HepG2 (cell line): ENCODE measurements at regions not wholly inside any gene's neighbourhood (a gene's known extent, or its start where the extent isn't known, plus 50 kb on each side); places are given as distances from the start of the nearest gene placed in this dataset.

Experiments
- ATAC-seq: fragments of 200-7000 bp; cut with Tn5 transposase; 3 replicates; pipeline ENCODE4 v1.9.1; 2020; ENCODE audit warnings: mild to moderate bottlenecking, moderate library complexity
- BruUV-seq: library from RNA; stranded (reverse); fragments of 400-500 nt; replicated peaks from 2 replicates; lab custom pipeline; 2021; lab: Mats Ljungman, UMichigan
- CTCF ChIA-PET: fragments of 300-600 bp; formaldehyde crosslinking; extraction: SDS; loops from one replicate; lab custom pipeline; 2021; ENCODE audit warnings: low total read pairs, inconsistent platforms, low intra/inter-chr PET ratio; lab: Yijun Ruan, JAX
- POLR2A ChIA-PET: fragments of 350-600 bp; sonication (Branson Sonifier 250); formaldehyde crosslinking; loops from one replicate; lab custom pipeline; 2020; ENCODE audit warnings: antibody characterized with exemption, inconsistent platforms; lab: Yijun Ruan, JAX
- DNase-seq: peaks from one replicate; pipeline ENCODE4 v3.0.0-alpha.2; 2015; ENCODE audit warnings: low spot score
- FAIRE-seq: peaks from 3 replicates; lab custom pipeline; 2011; peaks lifted over from hg19 to GRCh38; lab: Jason Lieb, UNC
- H2AFZ ChIP-seq: one replicate; pipeline ENCODE4 v1.6.1; 2011; ENCODE audit warnings: low read length, inconsistent platforms
- H3K27ac ChIP-seq: fragments of 300-600 bp; 3 replicates; pipeline ENCODE4 v1.8.0; 2011; ENCODE audit warnings: mixed run types, mild to moderate bottlenecking, mixed read lengths, low read length, inconsistent platforms; ENCODE audit not compliant: insufficient read depth; ENCODE audit errors: extremely low read length
- H3K27me3 ChIP-seq, 2 experiments: fragments of 200-600 bp in 1 of 2; 2 replicates in 1 of 2; 3 replicates in 1 of 2; pipeline versions ENCODE4 v1.6.0 to v1.8.0; 2011; ENCODE audit warnings: low read length in 2 of 2, mild to moderate bottlenecking in 2 of 2, moderate library complexity in 2 of 2, inconsistent platforms in 1 of 2; ENCODE audit not compliant: insufficient read depth in 2 of 2, control insufficient read depth in 1 of 2
- H3K36me3 ChIP-seq, 2 experiments: fragments of 200-600 bp in 1 of 2; replicated peaks in 1 of 2; 2 replicates in 1 of 2; 3 replicates in 1 of 2; pipeline versions ENCODE4 v1.5.1 to v1.8.0; 2011; ENCODE audit warnings: low read length in 2 of 2, inconsistent platforms in 1 of 2; ENCODE audit not compliant: insufficient read depth in 2 of 2, control insufficient read depth in 1 of 2
- H3K4me1 ChIP-seq: 2 replicates; pipeline ENCODE4 v1.5.1; 2012; ENCODE audit warnings: low read length, inconsistent platforms; ENCODE audit not compliant: insufficient read depth
- H3K4me2 ChIP-seq: 2 replicates; pipeline ENCODE4 v1.6.0; 2011; ENCODE audit warnings: low read depth, low read length, inconsistent platforms
- H3K4me3 ChIP-seq, 3 experiments: fragments of 200-600 bp in 1 of 3; sonication (generic), shearing (Covaris generic) in 1 of 3; replicated peaks in 1 of 3; 2 replicates each; pipeline ENCODE4 v1.5.1; 2011 to 2016; ENCODE audit warnings: low read length in 3 of 3, inconsistent platforms in 2 of 3, low read depth in 2 of 3, mild to moderate bottlenecking in 2 of 3, control low read depth in 1 of 3, mixed read lengths in 1 of 3; ENCODE audit not compliant: insufficient read depth in 1 of 3
- H3K79me2 ChIP-seq: one replicate; pipeline ENCODE4 v1.6.1; 2011; ENCODE audit warnings: low read length, inconsistent platforms; ENCODE audit not compliant: insufficient read depth
- H3K9ac ChIP-seq: 2 replicates; pipeline ENCODE4 v1.6.0; 2011; ENCODE audit warnings: mild to moderate bottlenecking, low read depth, low read length, inconsistent platforms; ENCODE audit not compliant: insufficient read depth
- H3K9me3 ChIP-seq: 2 replicates; pipeline ENCODE4 v1.5.1; 2012; ENCODE audit warnings: mild to moderate bottlenecking, low read length
- H4K20me1 ChIP-seq: 2 replicates; pipeline ENCODE4 v1.6.0; 2011; ENCODE audit warnings: inconsistent platforms, mild to moderate bottlenecking, low read length, moderate library complexity; ENCODE audit not compliant: insufficient read depth
- FOSL2 ChIP-seq: sonication (generic); formaldehyde crosslinking; IDR thresholded peaks from 2 replicates; pipeline ENCODE4 v1.4.0; 2020; ENCODE audit warnings: missing genetic modification reagents
- HMG20B ChIP-seq: conservative IDR thresholded peaks from 2 replicates; pipeline ENCODE4 v1.6.1; 2016; ENCODE audit warnings: missing genetic modification reagents, missing compliant biosample characterization
- MED13 ChIP-seq: sonication (generic); formaldehyde crosslinking; IDR thresholded peaks from 2 replicates; pipeline ENCODE4 v1.5.0; 2020; ENCODE audit warnings: missing genetic modification reagents
- NCOA2 ChIP-seq: sonication (generic); formaldehyde crosslinking; IDR thresholded peaks from 2 replicates; pipeline ENCODE4 v1.8.0; 2022; ENCODE audit warnings: inconsistent platforms
- NR2F6 ChIP-seq, 2 experiments: IDR thresholded peaks; 2 replicates each; pipeline ENCODE4 v1.6.1; 2016; ENCODE audit warnings: antibody characterized with exemption in 1 of 2, mild to moderate bottlenecking in 1 of 2
- PHB2 ChIP-seq: fragments of 450-650 bp; IDR thresholded peaks from 2 replicates; pipeline ENCODE4 v1.6.1; 2018; ENCODE audit not compliant: partially characterized antibody
- RELA ChIP-seq: sonication (generic); formaldehyde crosslinking; IDR thresholded peaks from 2 replicates; pipeline ENCODE4 v1.4.0; 2020; ENCODE audit warnings: missing genetic modification reagents
- REXO4 ChIP-seq: sonication (generic); formaldehyde crosslinking; IDR thresholded peaks from 2 replicates; pipeline ENCODE4 v1.8.0; 2022; ENCODE audit warnings: missing genetic modification reagents, mild to moderate bottlenecking, borderline replicate concordance
- SMARCC2 ChIP-seq: fragments of 450-650 bp; IDR thresholded peaks from 2 replicates; pipeline ENCODE4 v1.6.1; 2017; ENCODE audit warnings: antibody characterized with exemption, mild to moderate bottlenecking
- THAP8 ChIP-seq: sonication (generic); formaldehyde crosslinking; IDR thresholded peaks from 2 replicates; pipeline ENCODE4 v1.5.1; 2020; ENCODE audit warnings: missing genetic modification reagents, mild to moderate bottlenecking, borderline replicate concordance
- ZFYVE20 ChIP-seq: sonication (generic); formaldehyde crosslinking; IDR thresholded peaks from 2 replicates; pipeline ENCODE4 v1.8.0; 2023; ENCODE audit warnings: low read depth, mild to moderate bottlenecking, moderate library complexity, missing genetic modification reagents, borderline replicate concordance
- ZMYM3 ChIP-seq: sonication (generic); formaldehyde crosslinking; IDR thresholded peaks from 2 replicates; pipeline ENCODE4 v1.5.1; 2020; ENCODE audit warnings: mild to moderate bottlenecking, missing genetic modification reagents
- ZNF430 ChIP-seq: sonication (generic); formaldehyde crosslinking; IDR thresholded peaks from 2 replicates; pipeline ENCODE4 v1.9.0; 2021; ENCODE audit warnings: mild to moderate bottlenecking, missing genetic modification reagents
- ZNF552 ChIP-seq: sonication (generic); formaldehyde crosslinking; IDR thresholded peaks from 2 replicates; pipeline ENCODE4 v1.9.0; 2022; ENCODE audit warnings: missing genetic modification reagents, mild to moderate bottlenecking, borderline replicate concordance
- ZNF713 ChIP-seq: sonication (generic); formaldehyde crosslinking; IDR thresholded peaks from 2 replicates; pipeline ENCODE4 v1.4.0; 2020; ENCODE audit warnings: mild to moderate bottlenecking, missing genetic modification reagents
- ZZZ3 ChIP-seq: sonication (generic); formaldehyde crosslinking; IDR thresholded peaks from 2 replicates; pipeline ENCODE4 v1.4.0; 2020; ENCODE audit warnings: missing genetic modification reagents, mild to moderate bottlenecking, borderline replicate concordance
- WGBS: methylation state at CpG from one replicate; pipeline ENCODE4 v1.1.6; 2017; ENCODE audit warnings: low lambda C conversion rate; 5-methylcytosine and 5-hydroxymethylcytosine counted together
- in situ Hi-C: cut with HindIII; loops from 2 replicates; pipeline ENCODE4 v1.10.0; 2017; ENCODE audit warnings: low pct_unique_long_range_greater_than_20kb; ENCODE audit not compliant: extremely low pct_ligation_motif_present
- intact Hi-C: fragments of 100-400 bp; cut with micrococcal nuclease; formaldehyde crosslinking; loops from one replicate; pipeline ENCODE4 v1.10.0; 2022; ENCODE audit not compliant: unreplicated experiment

- POLR2A ChIA-PET = no interaction called here
- 46% methylated on average over 4 of the region's 4 CpGs for WGBS
Measured at GRCh38 chr9:95385521-95385920, 68.0 kb upstream of the FANCC start.

DNA sequence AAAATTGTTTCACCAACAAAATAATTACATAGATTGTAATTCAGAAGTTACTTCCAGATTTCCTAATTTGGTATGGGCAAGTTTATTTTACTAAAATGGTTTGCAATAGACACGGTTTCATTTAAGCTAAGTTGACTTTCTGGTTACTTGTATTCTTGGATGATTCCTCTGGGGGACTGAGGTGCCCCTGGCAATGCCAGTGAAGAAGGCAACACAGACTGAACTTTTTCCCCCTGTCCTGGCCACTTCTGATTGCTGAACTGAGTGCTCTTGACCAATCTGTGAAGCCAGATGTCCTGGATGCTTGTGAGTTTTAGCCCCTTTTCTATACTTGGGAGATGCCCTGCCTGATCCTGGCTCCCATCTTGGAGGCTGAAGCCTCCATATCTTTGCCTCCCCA is 66.3 kb upstream of the FANCC start:
- Histone ChIP-seq H3K9ac (no peak overlapping the region), H3K36me3 (no peaks in the 10 kb centered on the region), H3K4me2 (no peak overlapping the region), H3K79me2 (no peaks in the 10 kb centered on the region), H4K20me1 (no peaks in the 10 kb centered on the region), H3K4me3 (no peak overlapping the region), H3K27ac (no peak overlapping the region), H3K27me3 (no peaks in the 10 kb centered on the region; a peak in 1 of 5 replicates), H2AFZ (no peak overlapping the region), H3K9me3 (no peaks in the 10 kb centered on the region), H3K4me1 (no peaks in the 10 kb centered on the region)
- WGBS = 36% methylated on average over 1 of the region's 1 CpG
- intact Hi-C loops = no loop called here
- FAIRE-seq (no peak), ATAC-seq (no peak), DNase-seq (no peak)
- ChIA-PET POLR2A (no interaction called here), CTCF (no interaction called here)
- TF ChIP-seq ZNF552 (no peak), NCOA2 (CRISPR knock-in tag) (no peak), REXO4 (CRISPR knock-in tag) (no peak), PHB2 (no peak), THAP8 (CRISPR knock-in tag) (no peak), MED13 (CRISPR knock-in tag) (no peak), HMG20B (no peak), NR2F6 (IDR thresholded peaks at IDR 0.05) (no peak), NR2F6 (CRISPR knock-in tag; IDR thresholded peaks at IDR 0.05) (no peak), RELA (CRISPR knock-in tag) (no peak), ZMYM3 (no peak)
- BruUV-seq = no TSS peak
- in situ Hi-C loops = no loop called here

More at GRCh38 chr9:95385521-95385920, 68.0 kb upstream of the FANCC start:
- no peaks in the 10 kb centered on the region for H3K9me3 ChIP-seq
- no peaks in the 10 kb centered on the region for H3K36me3 ChIP-seq
- BruUV-seq = no TSS peak
- no peak overlapping the region for H2AFZ ChIP-seq
- no peak for DNase-seq
- no peak overlapping the region for H3K9ac ChIP-seq
- no peaks in the 10 kb centered on the region for H4K20me1 ChIP-seq
- no peak for TF ChIP-seq FOSL2 (CRISPR knock-in tag)
- no peak for TF ChIP-seq ZZZ3 (CRISPR knock-in tag)
- TF ChIP-seq ZFYVE20 (CRISPR knock-in tag) = no peak
- no peak for TF ChIP-seq ZNF430 (CRISPR knock-in tag)
- TF ChIP-seq ZNF713 (CRISPR knock-in tag) = no peak
- TF ChIP-seq SMARCC2 = no peak
- no peak for ATAC-seq
- H3K4me2 ChIP-seq = no peak overlapping the region
- CTCF ChIA-PET = no interaction called here
- no peaks in the 10 kb centered on the region; a peak in 1 of 5 replicates for H3K27me3 ChIP-seq
- no peak overlapping the region for H3K4me3 ChIP-seq
- intact Hi-C loops (no loop called here), in situ Hi-C loops (no loop called here)
- H3K4me1 ChIP-seq = no peaks in the 10 kb centered on the region
- no peak overlapping the region for H3K27ac ChIP-seq
- no peaks in the 10 kb centered on the region for H3K79me2 ChIP-seq
- FAIRE-seq = no peak
